HL-60/S4 (cell line): ENCODE measurements at regions not wholly inside any gene's neighbourhood (a gene's known extent, or its start where the extent isn't known, plus 50 kb on each side); places are given as distances from the start of the nearest gene placed in this dataset.
"Not testable (repeated sequence)": the region's sequence is repeated elsewhere in the genome, so short reads cannot be mapped to it uniquely, and the experiment has no call there.

ENCODE experiments used
- in situ Hi-C: fragments of 300-500 bp; cut with MboI; formaldehyde crosslinking; loops from 2 replicates; pipeline ENCODE4 v1.14.3; 2022; ENCODE audit warnings: low sequenced_read_pairs

DNA sequence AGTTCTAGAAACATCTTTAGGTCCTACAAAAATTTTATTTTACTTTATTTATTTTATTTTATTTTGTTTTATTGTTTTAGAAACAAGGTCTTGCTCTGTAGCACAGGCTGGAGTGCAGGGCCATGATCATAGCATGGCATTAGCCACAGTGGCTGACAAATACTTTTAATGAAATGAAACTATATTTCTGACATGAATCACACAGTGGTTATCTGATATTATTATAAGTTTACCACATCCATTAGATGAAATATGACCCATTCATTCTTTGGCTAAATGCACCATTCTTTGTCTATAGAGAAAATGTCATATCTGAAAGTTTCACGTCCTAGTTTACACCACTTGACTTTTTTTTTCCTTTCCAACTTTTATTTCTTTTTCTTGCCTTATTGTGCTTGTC is 613.4 kb upstream of the ADAMTS5 start:
- in situ Hi-C loops: no loop called here

DNA sequence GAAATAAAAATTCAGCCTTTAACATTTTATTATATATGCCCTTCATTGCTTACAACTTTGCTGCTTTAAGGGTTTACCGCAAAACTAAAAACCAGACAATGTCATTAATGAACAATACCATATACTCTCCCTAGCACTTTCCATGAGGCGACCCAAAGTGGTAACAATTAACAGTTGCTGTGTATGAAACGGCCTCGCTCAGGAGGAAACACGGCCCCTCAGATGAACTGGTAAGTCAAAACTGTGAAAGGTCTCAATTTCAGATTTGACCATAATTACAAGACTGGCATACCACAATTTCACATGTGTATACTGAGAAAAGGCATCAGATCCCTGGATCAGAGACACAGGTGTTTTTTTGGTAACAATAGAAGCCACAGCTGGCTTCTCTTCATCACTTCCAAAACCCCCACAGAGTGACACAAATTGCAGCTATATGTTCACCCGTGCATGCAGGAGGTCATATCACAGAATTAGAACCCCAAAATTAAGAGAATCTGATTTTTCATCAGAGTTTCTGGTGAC is 611.9 kb upstream of the ADAMTS5 start:
- in situ Hi-C loops: no loop called here

DNA sequence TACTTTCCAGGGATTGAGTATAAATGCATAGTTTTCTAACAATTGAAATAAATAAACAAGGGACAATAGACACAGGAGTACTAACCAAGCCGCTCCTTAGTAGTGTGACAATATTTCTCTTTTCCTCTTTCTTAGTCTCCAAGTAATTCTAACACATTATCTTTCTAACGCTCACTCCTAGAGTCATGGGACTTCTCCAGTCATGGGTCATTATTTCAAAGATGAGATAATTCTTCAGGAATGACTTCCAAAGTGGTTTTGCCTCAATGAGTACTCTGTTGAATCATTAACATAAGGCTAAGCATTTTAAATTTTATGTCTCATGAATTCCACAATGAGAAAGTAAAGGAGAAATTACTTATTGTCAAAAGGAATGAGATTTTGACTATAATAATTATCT is 605.8 kb upstream of the ADAMTS5 start:
- in situ Hi-C loops: no loop called here

GRCh38 chr21:27571706-27572105 is 604.8 kb upstream of the ADAMTS5 start:
- in situ Hi-C loops: no loop called here

GRCh38 chr21:27570306-27570868 is 603.5 kb upstream of the ADAMTS5 start:
- in situ Hi-C loops: no loop called here

DNA sequence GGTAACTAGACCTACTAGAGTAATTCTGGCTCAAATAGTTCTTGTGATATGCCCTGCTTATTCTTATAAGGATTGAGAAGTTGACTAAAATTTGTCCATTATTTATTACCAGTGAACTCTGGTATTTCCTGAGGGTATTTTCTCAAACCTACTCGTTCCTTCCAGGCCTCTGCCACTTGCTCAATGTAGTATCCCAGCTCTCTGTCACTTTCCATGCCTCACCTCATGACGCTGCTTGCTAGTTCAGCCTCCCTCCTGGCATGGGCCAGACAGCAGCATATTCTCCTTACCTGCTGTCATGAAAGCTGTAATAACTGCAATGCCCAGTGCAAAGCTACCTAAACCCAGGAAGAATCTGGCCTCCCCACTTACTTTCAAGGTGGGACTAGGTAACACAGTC is 602.9 kb upstream of the ADAMTS5 start:
- in situ Hi-C loops: no loop called here

DNA sequence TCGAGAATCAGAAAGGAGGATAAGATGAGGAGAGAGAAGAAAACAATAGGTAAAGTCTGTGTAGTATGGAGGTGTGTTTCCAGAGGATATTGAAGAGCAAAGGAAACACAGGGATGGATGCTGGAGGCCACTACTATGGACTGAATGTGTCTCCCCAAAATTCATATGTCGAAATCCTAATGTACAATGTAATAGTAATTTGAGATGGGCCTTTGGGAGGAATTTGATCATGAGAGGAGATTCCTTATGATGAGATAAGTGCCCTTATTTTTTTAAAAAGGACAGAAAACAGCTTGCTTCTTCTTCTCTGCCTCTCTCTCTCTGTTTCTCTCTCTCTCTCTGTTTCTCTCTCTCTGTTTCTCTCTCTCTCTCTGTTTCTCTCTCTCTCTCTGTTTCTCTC is 602.2 kb upstream of the ADAMTS5 start:
- in situ Hi-C loops: no loop called here

- in situ Hi-C loops: no loop called here
These were observed 600.5 kb upstream of the ADAMTS5 start for GRCh38 chr21:27567381-27567780.

DNA sequence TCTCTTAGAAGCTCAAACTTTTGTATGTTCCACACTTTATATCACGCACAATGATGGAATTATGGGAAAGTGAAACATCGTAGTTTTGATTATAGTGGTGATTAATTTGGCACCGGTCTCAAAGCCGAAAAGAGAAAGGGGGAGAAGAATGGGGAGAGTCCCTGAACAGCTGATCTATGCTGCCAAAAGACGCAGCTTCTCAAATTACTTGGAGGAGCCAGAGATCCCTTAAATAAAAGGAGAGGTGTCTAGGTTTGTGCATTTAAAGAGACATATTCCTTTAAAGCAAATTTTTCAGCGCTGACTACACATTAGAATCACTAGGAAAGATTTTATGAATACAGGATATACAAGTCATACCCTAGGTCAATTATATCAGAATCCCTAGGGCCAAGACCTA is 599.6 kb upstream of the ADAMTS5 start:
- in situ Hi-C loops: no loop called here

DNA sequence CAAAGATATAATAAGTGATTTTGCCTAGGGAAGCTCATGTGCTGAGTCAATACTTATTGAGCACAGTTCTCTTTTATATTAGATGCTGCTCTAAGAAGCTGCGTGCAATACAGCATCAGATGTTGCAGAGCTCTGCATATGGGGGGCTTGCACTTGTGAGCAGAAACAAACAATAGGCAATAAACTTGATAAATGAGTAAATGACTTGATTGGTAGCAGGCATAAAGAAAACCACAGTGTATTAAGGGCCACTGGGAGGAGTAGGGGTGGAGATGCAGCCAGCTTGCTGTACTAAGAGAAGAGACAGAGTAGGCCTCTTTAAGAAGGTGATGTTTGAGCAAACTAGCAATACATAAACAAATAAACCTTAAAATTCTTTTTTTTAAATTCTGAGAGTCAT is 598.5 kb upstream of the ADAMTS5 start:
- in situ Hi-C loops: no loop called here

GRCh38 chr21:27564684-27565301 is 597.9 kb upstream of the ADAMTS5 start:
- in situ Hi-C loops: no loop called here

DNA sequence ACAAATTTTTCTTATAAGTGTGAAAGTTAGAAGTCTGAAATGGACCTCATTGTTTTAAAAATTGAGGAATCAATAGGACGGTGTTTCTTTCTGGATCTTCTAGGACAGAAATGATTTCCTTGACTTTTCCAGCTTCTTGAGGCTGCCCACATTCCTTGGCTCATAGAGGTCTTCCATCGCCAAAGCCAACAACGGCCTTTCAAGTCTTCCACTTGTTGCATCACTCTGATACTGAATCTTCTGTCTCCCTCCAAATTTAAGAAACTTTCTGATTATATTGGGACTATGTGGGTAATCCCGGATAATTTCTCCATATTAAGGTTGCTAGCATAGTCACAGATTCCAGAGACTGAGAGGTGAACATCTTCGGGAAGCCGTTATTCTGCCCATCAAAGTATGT is 595.4 kb upstream of the ADAMTS5 start:
- in situ Hi-C loops: no loop called here

DNA sequence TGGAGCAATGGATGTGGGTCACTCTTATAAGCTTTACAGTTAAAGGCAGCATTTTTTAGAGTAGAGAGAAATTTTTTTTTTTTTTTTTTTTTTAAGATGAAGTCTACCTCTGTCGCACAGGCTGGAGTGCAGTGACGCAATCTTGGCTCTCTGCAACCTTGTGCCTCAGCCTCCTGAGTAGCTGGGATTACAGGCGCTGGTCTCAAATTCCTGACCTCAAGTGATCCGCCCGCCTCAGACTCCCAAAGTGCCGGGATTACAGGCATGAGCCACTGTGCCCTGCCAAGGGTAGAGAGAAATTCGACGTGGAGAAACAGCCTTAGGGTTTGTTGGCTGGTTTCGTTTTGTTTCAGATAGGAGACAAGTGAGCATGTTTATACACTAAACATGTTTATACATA is 594.2 kb upstream of the ADAMTS5 start:
- in situ Hi-C loops: no loop called here

- in situ Hi-C loops: no loop called here
These were observed 590.5 kb upstream of the ADAMTS5 start for GRCh38 chr21:27557356-27557755.

DNA sequence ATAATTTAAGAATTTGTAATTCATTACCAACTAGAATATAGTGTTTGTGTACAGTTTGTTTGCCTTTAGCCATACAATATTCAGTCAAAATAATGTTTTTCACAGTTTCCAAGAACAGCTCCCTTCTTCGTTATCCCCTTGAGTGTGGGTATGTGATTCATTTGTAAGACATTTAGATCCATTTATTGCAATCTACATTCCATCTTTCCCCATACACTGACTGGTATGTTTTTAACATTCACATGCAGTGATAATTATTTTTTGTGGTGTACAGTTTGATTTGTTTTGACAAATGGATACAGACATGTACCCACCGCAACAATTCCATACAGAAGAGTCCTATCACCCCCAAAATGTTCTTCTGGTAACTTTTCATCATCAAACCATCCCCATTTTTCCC is 589.1 kb upstream of the ADAMTS5 start:
- in situ Hi-C loops: no loop called here

GRCh38 chr21:27550287-27550686 is 583.4 kb upstream of the ADAMTS5 start:
- in situ Hi-C loops: no loop called here

GRCh38 chr21:27548486-27548885 is 581.6 kb upstream of the ADAMTS5 start:
- in situ Hi-C loops: no loop called here

DNA sequence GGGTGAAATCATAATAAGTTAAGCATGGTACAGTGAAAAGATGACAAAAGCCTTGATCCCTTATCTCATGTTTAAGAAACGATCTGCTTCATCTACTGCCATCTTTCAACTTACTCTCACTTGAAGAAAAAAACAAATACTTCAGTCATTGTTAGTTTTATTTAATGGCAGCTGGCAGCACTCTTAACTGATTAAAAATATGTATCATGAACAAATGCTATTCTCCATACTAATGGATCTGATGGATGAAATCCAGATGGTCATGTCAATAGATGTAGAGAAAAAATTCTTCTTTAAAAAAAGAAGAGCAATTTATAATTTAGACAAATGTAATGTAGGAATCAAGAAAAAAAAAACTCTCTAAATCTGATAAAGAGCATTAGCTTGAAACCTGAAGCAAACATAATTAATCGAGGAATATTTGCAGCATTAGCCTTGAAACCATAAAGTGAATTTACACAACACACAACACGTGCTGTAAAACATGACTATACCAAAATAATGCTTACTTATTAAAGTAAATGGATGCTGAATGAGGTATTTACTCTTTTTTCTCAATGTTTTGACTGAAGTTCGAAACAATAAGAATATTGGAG is 579.0 kb upstream of the ADAMTS5 start:
- in situ Hi-C loops: no loop called here

DNA sequence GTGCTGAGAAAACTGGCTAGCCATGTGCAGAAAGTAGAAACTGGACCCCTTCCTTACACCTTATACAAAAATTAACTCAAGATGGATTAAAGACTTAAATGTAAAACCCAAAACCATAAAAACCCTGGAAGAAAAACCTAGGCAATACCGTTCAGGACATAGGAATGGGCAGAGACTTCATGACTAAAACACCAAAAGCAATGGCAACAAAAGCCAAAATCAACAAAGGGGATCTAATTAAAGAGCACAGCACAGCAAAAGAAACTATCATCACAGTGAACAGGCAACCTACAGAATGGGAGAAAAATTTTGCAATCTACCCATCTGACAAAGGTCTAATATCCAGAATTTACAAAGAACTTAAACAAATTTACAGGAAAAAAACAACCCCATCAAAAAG is 575.2 kb upstream of the ADAMTS5 start:
- in situ Hi-C loops: not testable (repeated sequence)

GRCh38 chr21:27536319-27536718 is 569.4 kb upstream of the ADAMTS5 start:
- in situ Hi-C loops: no loop called here

DNA sequence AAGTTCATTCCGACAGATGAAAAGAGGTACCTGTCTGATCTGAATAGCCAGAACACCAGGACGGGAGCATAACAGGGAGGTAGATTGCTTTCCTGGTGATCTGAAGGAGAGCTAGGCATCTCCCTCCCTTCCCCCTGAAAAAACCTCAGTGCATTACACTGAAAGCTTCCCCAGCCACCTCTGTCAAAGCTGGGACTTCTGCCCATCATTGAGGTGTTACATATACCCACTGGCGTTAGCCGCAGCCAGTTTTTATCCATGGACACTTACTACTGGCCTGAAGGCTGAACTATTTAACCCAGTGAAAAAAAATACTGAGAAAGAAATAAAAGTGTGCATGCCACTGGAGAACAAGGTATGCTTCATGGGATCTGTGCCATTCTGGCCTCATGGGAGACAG is 568.3 kb upstream of the ADAMTS5 start:
- in situ Hi-C loops: no loop called here

GRCh38 chr21:27534206-27534605 is 567.3 kb upstream of the ADAMTS5 start:
- in situ Hi-C loops: no loop called here

- in situ Hi-C loops: no loop called here
These were observed 565.2 kb upstream of the ADAMTS5 start for GRCh38 chr21:27532076-27532475.
